Occipital lobe (tissue), 1 donor: ENCODE measurements at regions not wholly inside any gene's neighbourhood (a gene's known extent, or its start where the extent isn't known, plus 50 kb on each side); places are given as distances from the start of the nearest gene placed in this dataset.

ENCODE experiments used
- DNase-seq: peaks from one replicate; lab custom pipeline; 2025; lab: John Stamatoyannopoulos, UW

DNA sequence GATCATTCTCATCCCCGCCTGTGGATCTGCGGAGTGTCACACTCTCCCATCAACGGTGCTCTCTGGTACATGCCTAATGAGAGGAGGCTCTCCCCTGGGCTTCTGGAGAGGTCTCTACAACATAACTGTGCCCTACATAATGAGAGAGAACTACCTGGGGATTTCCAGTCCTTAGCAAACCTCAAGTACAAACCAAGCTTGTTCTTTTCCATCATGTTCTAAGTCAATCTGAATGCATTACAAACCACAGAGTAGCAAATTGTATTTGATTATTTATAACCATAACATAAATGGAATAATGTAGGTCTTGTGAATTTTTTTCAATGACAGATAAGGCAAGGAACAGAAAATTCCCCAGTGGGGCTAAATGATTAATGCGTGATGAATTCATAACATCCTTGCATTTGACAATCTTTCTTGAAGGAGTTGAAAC lies 412.4 kb upstream of the NRP1 start:
- no peak for DNase-seq

DNA sequence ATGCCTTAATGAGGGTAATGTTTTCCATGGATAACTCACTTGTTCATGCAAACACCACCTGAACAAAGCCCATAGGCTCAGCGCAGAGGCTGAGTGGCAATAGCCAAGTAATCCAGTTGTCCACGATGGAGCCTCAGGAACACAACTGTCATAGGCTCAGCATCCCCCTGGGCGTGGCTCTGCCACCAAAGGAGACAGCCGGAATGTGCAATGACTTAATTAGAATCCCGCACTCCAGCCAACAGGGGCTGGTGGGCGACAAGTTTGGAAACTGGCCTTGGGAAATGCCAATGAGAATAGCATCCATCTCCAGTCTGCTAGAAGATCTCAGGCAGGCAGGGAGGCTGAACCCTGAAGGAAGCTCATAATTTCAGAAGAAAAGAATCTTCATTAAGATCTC lies 411.7 kb upstream of the NRP1 start:
- DNase-seq: no peak

DNA sequence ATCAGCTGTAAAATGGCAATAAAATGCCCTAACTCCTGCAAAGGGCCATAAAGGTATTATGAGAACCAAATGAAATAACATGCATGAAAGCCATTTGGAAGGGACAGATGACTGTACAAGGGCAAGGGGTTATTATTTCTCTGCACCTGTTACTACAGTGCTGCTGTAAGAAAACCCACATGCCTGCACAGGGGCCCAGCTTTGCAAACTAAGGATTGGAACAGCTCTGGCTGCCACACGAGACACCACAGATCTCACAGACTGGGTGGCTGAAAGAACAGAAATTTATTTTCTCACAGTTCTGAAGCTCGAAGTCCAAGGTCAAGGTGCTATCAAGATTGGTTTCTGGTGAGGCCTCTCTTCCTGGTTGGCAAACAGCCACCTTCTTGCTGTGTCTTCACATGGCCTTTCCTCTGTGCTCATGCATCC lies 409.0 kb upstream of the NRP1 start:
- DNase-seq: no peak

DNA sequence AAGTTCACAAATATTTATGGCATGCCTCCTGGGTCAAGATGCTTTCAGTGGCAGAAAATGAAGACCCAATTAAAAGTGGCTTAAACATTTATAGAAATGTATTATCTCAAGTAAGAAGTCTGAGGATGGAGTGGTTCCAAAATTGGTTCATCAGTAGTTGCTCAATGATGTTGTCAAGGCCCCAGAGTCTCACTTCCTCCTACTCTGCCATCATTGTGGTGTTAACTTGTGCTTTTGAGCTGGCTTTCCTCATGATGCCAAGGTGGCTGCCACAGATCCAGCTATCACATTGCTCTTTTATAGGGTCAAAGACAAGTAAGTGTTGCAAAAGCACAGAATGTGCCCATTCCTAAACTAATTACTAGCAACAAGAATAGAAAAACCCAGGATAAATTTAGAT lies 404.6 kb upstream of the NRP1 start:
- no peak for DNase-seq

DNA sequence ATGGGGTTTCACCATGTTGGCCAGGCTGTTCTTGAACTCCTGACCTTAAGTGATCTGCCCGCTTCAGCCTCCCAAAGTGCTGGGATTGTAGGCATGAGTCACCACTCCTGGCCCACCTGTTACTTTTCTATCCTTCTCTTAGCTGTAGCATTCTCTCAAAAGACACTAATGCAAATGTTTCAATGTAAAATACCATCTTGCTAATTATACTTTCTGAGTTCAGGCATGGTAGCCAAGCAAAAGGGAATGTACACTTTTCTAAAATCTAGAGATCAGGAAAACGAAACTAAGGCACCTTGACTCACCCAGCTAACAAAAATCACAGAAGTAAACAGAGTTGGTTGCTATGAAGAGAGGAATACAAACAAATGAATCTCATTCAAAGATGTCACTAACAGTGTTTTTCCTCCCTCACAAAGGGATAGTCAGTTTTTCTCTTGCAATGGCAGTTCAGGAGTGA lies 401.0 kb upstream of the NRP1 start:
- no peak for DNase-seq

DNA sequence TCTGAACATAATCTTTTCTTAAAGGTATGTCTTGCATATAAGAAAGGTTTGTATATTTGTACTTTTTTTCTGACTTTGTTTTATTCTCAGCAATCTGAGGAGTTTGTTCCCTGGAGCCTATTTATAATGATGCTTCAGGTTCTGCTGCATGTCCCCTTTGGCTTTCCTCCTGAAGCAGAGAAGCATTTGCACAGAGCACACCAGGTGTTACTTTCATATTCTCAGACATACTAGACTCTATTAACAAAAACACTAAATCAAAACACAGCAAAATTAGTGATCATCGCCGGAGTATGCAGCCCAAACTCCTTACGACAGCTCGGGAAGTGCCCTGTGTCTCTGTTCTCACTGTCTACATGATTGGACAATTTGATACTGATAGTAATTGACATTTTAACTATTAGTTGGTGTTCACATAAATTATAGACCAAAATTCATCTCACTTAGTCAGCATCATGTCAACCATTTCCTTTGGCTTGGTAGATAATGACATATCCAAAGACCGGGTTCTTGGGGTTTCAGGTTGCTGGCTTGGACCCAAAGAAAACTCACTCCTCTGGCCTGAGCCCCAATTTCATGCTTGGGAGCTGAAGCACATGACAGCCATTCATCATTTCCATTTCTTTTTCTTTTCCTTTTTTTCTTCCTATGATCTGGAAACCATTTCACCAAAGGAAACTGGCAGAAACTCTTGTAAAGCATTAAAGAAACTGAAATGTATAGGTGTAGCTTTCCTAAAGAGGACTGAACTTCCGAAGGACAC lies 400.1 kb upstream of the NRP1 start:
- no peak for DNase-seq

DNA sequence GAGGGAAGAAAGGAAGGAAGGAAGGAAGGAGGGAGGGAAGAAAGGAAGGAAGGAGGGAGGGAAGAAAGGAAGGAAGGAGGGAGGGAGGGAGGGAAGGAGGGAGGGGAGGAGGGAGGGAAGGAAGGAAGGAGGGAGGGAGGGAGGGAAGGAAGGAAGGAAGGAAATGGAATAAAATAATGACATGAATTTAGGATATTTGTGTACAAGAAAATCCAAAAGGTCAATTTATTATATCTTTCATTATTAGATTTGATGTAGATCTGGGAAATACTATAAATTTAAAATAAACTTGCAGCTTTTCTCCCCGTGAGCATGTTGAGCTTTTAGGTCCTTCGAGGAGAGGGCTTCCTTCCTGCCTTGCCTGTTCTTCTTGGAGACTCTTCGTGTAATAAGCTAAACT lies 398.6 kb upstream of the NRP1 start:
- DNase-seq: no peak

DNA sequence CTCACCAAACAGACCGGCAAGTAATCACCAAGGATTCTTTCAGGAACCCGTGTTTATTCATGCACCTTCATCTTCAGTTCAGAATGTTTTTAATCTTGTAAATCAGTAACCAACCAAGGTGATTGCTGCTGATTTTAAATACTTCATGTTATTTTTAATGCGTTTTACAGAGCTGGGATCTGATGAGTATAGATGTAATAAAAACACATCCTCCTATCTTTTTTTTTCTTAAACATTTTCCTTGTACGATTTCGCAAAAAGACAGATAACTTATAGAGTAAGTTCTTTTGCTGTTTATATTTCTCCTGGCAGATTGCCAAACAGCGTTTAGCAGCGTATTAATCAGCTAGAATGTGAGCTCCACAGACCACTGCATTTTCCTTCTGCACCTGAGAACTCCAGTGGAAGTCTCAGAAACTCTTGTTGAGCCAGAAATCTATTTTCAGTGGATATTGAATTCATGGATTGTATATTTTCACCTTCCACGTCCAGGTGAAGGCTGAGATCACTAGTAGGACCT lies 397.8 kb upstream of the NRP1 start:
- no peak for DNase-seq

DNA sequence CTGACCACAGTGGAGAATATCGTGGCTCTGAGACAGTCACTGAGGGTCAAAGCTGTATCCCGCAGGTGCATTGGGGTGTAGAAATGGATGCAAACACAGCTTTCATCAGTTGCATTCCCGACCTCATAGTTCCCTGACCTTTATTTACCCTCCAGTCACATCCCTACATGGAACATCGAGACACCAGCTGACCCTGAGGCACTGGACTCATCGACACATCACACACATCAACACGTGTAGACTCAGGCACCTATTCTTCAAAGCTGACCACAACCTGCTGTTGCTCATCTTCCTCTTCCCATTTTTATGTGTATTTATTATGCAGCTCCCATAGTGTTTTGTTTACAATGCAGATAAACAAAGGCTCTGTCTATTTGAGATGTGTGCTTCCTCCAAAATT lies 396.9 kb upstream of the NRP1 start:
- no peak for DNase-seq

DNA sequence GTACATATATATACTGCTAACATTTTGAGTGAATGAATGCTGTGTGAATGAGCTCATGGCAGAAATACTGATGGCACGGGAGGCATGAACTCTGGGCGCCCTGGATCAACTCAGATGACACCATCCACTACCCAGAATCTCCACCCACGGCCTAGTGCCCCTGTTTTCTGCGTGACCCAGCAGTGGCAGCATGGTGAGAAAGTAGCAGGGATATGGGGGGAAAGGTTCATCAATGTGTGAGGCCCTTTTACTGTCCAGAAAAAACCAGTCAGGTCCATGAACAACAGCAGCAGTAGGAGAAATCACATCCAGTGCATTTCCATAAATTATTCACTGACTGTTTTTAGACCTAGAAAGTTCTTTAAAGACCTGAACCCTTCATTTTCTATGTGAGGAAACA lies 391.0 kb upstream of the NRP1 start:
- no peak for DNase-seq

DNA sequence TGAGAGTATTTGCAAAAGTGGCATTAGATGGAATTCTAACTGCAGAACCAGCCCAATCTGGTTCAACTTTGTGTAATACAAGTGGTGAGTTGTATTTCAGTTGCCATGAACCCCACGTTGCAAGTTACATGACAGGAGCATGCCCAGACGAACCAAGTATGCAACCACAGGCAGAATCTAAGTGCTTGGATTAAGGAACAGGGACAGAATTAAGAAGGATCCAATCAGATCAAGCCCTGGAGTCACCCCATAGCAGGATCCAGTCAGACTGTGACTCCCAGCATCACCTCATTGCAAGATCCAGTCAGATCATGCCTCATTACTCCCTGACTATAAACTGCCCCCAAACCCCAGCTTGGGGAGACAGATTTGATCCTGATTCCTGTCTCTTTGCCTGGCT lies 388.7 kb upstream of the NRP1 start:
- DNase-seq: no peak

DNA sequence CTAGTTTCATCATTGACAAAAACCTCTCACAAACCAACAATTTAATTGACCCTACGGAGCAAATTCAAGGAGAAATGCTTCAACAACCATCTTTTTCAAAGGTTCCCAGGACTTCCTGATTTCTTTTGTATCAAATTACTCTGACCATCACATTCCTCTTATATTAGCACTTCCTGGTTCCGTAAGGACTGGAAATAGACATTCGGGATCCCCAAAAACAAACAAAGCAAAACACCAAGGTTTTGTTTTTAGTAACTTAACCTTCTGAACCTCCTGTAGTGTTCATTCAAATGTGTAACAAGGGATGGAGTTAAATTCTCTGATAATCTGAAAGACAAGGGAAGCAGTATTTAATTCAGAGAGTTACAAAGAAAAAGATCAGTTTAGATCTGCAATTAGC lies 387.6 kb upstream of the NRP1 start:
- DNase-seq: no peak

DNA sequence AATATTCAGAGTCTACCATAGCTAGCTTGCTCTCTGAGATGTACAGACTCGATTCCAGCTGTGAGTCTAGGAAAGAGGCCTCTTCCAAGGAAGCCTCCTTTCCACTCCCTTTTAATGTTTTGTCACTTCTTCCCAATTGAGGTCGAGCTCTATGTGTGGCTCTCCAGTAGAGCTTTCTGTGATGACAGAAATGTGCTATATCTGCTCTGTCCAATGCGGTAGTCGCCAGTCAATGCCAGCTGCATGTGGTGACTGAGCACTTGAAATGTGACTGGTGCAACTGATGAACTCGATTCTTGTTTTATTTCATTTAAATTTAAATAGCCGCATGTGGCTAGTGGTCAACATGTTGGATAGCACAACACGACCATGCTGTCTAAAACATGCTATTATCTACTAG lies 387.0 kb upstream of the NRP1 start:
- DNase-seq: no peak

DNA sequence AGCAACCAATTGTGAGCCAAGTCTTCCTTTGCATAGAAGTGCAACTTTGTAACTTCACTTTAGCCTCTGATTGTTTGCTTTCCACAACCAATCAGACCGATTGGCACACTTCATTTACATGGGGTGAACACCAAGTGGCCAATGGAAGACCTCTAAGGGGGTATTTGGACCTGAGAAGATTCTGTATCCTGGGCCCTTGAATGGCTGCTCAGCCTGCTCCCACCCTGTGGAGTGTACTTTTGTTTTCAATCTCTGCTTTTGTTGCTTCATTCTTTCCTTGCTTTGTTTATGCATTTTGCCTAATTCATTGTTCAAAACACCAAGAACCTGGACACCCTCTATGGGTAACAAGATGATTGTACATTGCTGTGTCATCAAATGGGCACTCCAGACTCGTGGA lies 385.7 kb upstream of the NRP1 start:
- DNase-seq: no peak

DNA sequence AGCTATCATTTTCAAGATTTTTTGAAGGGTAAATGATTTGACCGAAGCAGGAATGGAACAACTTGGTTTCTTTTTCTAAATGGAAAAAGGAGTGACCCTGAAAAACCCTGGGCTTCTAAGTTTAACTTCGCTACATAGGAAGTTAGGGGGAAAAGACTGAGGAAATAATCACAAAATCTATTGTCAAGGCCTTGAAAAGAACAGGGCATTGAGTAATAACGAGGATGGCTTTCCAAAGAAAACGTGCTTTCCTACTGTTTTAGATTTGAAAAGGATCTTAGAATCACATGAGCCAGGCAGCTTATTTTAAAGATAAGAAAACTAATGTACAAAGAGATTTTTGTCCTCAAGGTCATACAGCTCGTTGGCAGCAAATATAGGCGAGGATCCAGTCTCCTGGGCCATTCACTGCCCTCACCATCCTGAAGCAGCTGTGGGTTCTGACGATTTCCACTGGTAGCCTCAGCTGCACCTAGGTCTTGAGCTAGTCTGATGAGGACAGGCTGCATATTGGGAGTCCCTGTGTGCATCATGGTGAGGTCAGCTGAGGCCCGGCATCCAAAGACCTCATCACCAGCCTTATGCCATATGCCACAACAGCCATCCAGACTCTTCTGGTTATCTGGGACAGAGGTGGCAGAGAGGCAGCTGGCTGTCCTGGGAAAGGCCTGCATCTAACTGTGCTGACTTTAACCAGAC lies 384.7 kb upstream of the NRP1 start:
- DNase-seq: no peak

DNA sequence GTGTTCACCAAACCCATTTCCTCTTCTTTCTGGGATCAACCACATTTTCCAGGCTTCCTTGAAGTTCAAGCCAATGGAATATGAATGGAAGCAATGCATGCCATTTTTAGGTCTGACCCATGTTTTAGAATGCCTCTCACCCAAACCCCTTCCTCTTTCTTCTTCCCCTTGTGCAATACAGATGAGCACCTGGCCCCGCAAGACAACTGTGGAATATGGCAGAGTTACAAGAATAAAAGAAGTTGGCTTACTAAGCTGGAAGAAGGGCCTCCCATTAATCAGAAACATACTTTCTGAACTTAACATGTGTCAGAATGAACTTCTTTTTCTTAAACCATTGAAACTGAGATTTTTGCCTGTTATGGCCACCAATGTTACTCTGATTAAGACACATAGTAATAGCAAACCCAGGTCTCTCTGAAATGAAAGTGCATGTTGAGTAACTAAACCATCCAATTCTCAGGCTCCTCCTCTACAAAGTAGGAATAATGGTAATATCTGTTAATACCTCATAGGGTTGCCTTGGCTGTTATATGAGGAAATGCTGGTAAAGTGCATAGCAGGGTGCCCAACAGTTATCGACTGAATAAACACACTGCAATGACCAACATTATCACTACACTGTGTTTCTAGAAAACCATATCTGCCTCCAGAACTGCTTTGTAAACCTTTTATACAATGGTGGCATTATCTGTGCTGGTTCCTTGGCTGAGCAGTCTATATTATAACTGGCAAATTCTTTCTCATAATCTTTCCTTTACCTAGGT lies 382.2 kb upstream of the NRP1 start:
- DNase-seq: no peak

DNA sequence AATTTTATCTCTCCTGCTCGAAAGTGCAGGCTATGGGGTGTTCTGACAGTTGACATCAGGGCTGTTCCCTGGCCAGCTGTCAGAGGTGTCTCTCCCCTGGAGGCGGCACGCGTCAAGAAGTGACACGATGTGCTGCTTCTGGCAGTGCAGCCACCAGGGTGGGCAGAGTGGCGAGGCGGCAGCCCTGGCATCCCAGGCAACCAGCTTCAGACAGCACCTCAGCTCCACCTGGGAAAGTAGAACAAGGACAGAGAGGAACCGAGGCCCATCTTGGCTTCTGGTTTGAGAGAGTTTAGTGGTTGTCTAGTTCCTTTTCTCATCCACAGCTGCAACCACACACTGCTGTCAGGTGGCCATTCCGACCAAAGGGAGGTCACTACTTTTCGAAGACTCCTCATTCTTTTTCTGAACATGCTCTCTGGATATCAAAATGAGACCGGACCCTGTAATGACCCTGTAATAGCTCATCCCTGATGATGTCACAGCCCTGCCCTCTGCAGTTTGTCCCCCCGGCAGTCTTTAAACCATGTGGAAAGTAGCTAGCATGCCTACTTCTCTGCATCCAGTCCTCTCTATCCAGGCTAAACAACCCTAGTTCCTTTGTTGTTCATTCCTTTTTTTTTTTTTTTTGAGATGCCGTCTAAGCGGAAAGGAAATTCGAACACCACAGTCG lies 381.0 kb upstream of the NRP1 start:
- DNase-seq: no peak

DNA sequence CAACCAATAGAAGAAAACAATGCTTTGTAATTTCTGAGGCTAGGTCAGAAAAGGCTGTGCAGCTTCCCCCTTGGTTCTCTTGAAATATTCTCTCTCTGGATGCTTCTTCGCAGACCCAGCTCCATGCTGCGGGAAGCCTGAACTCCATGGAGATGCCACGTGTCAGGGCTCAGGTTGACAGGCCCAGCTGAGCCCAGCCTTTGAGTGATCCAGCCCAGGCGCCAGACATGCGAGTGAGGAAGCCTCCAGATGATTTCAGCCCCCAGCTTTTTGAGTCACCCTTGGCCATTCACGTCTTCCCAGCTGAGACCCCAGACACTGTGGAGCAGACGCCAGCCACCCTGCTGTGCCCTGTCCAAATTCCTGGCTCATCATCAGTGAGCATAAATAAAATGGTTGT lies 378.4 kb upstream of the NRP1 start:
- DNase-seq: no peak

DNA sequence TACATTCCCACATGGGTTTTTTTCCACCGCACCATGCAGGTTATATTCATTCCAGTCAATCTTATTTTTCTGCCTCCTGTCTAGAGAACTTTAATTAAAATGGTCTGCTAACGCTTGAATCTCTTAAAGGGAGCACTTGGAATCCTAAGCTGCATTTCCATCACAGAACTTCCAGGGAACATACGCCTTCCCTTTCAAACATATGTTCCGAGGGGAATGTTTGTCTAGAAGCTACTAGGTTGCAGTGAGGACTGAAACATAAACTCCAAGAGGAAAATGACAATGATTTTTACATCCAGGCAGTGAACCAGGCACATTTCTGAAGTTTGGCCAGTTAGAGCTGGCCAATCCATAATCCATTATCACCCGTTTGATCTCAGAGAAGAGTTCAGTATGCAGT lies 375.5 kb upstream of the NRP1 start:
- DNase-seq: no peak

DNA sequence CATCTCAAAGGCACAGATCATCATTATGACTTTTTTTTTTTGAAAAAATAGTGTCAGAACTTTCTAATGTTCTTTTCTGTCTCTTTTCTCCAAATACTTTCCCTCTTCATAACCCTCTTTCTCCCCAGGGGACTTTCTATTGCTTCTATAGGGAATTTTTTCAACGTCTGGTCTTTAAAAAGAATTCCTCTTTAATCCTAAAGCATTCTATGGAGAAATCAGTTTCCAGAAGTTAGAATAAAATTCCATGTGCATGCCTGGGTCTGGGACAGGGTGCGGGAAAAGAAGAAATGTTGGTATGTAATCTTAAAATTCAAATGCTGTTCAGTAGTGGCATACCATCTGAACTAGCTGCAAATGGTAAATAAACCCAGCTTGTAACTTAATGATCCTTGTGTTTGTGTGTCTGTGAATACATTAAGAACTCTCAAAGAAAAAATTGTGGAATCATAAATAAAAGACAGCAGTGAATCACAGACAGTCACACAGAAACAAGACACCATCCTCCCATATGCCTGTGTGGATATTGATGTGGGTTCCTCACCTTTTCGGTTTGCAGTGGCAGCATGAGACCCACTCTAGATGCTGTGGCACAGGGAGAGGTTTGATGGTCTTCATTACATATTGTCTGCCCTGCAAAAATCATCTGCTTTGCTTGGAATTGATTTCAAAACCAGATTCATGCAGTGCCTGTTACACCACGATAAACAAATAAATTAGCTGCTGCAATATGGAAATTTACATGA lies 374.7 kb upstream of the NRP1 start:
- DNase-seq: no peak

DNA sequence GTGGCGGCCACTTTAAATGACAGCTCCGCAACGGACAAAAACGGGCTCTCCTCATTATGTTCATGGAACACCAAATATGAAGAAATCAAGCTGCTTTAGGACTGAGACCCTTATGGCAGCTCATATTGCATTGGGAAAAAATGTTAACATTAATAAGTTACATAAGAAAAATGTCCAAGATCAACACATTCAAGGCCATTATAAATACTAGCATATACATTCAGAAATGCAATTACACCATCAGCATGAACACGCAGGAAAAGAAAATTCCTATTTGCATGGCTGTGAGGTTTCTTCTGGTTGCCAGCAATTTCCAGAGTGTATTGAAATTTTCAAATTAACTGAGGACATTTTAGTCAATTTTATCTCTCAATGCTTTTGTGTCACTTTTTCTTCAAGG lies 374.1 kb upstream of the NRP1 start:
- no peak for DNase-seq
